ENCODE measurements at regions not wholly inside any gene's neighbourhood (a gene's known extent, or its start where the extent isn't known, plus 50 kb on each side); places are given as distances from the start of the nearest gene placed in this dataset.

GRCh38 chr15:97874139-97874538 lies 86.4 kb upstream of the ARRDC4 start:
- no peaks in the 10 kb centered on the region for H3K4me1 ChIP-seq (ENCODE audit: insufficient read depth, poor library complexity, severe bottlenecking)
- no peaks in the 10 kb centered on the region for H3K9me3 ChIP-seq (ENCODE audit: severe bottlenecking)
- no peaks in the 10 kb centered on the region for H3K36me3 ChIP-seq (ENCODE audit: low read depth)
- no peaks in the 10 kb centered on the region for H3K27me3 ChIP-seq (ENCODE audit: insufficient read depth, poor library complexity, severe bottlenecking)
- no peak overlapping the region for H3K27ac ChIP-seq (ENCODE audit: poor library complexity, severe bottlenecking)
- TF ChIP-seq CTCF (IDR thresholded peaks at IDR 0.05; ENCODE audit: poor library complexity, severe bottlenecking): no peak
- H3K4me3 ChIP-seq (ENCODE audit: severe bottlenecking): no peak overlapping the region
- DNase-seq (ENCODE audit: low spot score): no peak
- no peak for ATAC-seq (ENCODE audit: low read depth)

GRCh38 chr15:97875025-97875512 lies 85.4 kb upstream of the ARRDC4 start:
- Histone ChIP-seq H3K9me3 (ENCODE audit: severe bottlenecking) (no peaks in the 10 kb centered on the region), H3K4me1 (ENCODE audit: insufficient read depth, poor library complexity, severe bottlenecking) (no peaks in the 10 kb centered on the region), H3K27me3 (ENCODE audit: insufficient read depth, poor library complexity, severe bottlenecking) (no peaks in the 10 kb centered on the region), H3K4me3 (ENCODE audit: severe bottlenecking) (peak overlapping the region; percentile 36), H3K27ac (ENCODE audit: poor library complexity, severe bottlenecking) (no peak overlapping the region), H3K36me3 (ENCODE audit: low read depth) (no peaks in the 10 kb centered on the region)
- ATAC-seq (ENCODE audit: low read depth) (peak; percentile 43), DNase-seq (ENCODE audit: low spot score) (no peak)
- no peak for TF ChIP-seq CTCF (IDR thresholded peaks at IDR 0.05; ENCODE audit: poor library complexity, severe bottlenecking)

DNA sequence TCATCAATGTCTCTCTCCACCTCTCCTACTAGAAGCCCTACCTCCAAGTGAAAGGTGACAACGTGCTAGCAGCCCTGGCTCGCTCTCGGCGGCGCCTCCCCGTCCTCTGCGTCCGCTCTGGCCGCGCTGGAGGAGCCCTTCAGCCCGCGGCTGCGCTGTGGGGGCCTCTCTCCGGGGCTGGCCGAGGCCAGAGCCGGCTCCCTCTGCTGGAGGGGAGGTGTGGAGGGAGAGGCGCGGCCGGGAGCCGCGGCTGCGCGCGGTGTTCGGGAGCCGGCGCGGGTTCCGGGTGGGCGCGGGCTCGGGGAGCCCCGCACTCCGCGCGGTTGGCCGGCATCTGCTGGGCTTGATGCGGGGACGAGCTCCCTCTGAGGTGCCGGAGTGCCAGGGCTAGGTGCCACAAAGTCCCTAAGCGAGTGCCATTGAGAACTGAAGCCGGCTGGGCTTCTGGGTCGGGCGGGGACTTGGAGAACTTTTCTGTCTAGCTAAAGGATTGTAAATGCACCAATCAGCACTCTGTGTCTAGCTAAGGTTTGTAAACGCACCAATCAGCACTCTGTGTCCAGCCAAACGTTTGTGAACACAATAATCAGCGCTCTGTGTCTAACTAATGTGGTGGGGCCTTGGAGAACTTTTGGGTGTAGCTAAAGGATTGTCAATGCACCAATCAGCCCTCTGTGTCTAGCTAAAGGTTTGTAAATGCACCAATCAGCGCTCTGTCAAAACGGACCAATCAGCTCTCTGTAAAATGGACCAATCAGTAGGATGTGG lies 84.8 kb upstream of the ARRDC4 start:
- TF ChIP-seq CTCF (IDR thresholded peaks at IDR 0.05; ENCODE audit: poor library complexity, severe bottlenecking): peak; percentile 93
- Histone ChIP-seq H3K4me3 (ENCODE audit: severe bottlenecking) (peak overlapping the region; percentile 36), H3K4me1 (ENCODE audit: insufficient read depth, poor library complexity, severe bottlenecking) (no peaks in the 10 kb centered on the region), H3K36me3 (ENCODE audit: low read depth) (no peaks in the 10 kb centered on the region), H3K27me3 (ENCODE audit: insufficient read depth, poor library complexity, severe bottlenecking) (no peaks in the 10 kb centered on the region), H3K9me3 (ENCODE audit: severe bottlenecking) (no peaks in the 10 kb centered on the region), H3K27ac (ENCODE audit: poor library complexity, severe bottlenecking) (no peak overlapping the region)
- peak; percentile 77 for DNase-seq (ENCODE audit: low spot score)
- ATAC-seq (ENCODE audit: low read depth): peak; percentile 89

DNA sequence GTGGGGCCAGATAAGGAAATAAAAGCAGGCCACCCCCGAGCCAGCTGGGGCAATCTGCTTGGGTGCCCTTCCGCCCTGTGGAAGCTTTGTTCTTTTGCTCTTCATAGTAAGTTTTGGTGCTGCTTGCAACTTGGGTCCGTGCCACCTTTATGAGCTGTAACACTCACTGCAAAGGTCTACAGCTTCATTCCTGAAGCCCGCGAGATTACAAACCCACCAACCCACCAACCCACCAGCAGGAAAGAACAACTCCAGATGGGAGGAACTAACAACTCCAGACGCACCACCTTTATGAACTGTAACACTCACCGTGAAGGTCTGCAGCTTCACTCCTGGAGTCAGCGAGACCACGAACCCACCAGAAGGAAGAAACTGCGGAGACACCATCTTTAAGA lies 84.2 kb upstream of the ARRDC4 start:
- Histone ChIP-seq H3K27me3 (ENCODE audit: insufficient read depth, poor library complexity, severe bottlenecking) (no peaks in the 10 kb centered on the region), H3K27ac (ENCODE audit: poor library complexity, severe bottlenecking) (no peak overlapping the region), H3K9me3 (ENCODE audit: severe bottlenecking) (no peaks in the 10 kb centered on the region), H3K36me3 (ENCODE audit: low read depth) (no peaks in the 10 kb centered on the region), H3K4me1 (ENCODE audit: insufficient read depth, poor library complexity, severe bottlenecking) (no peaks in the 10 kb centered on the region), H3K4me3 (ENCODE audit: severe bottlenecking) (no peak overlapping the region)
- no peak for TF ChIP-seq CTCF (IDR thresholded peaks at IDR 0.05; ENCODE audit: poor library complexity, severe bottlenecking)
- DNase-seq (ENCODE audit: low spot score): no peak
- no peak for ATAC-seq (ENCODE audit: low read depth)

GRCh38 chr15:97881346-97881965 lies 79.0 kb upstream of the ARRDC4 start:
- H3K36me3 ChIP-seq (ENCODE audit: low read depth): no peaks in the 10 kb centered on the region
- ATAC-seq (ENCODE audit: low read depth) (0 out of 3 replicates have a peak, but pooled peaks have one; percentile 23), DNase-seq (ENCODE audit: low spot score) (no peak)
- H3K27ac ChIP-seq (ENCODE audit: poor library complexity, severe bottlenecking): no peak overlapping the region
- H3K27me3 ChIP-seq (ENCODE audit: insufficient read depth, poor library complexity, severe bottlenecking): peaks cover 6% of the 10 kb centered on the region
- no peak overlapping the region for H3K4me3 ChIP-seq (ENCODE audit: severe bottlenecking)
- no peak for TF ChIP-seq CTCF (IDR thresholded peaks at IDR 0.05; ENCODE audit: poor library complexity, severe bottlenecking)
- no peaks in the 10 kb centered on the region for H3K4me1 ChIP-seq (ENCODE audit: insufficient read depth, poor library complexity, severe bottlenecking)
- H3K9me3 ChIP-seq (ENCODE audit: severe bottlenecking): no peaks in the 10 kb centered on the region
